ENCODE measurements at regions not wholly inside any gene's neighbourhood (a gene's known extent, or its start where the extent isn't known, plus 50 kb on each side); places are given as distances from the start of the nearest gene placed in this dataset.
A peak's percentile ranks its signal among the peaks of the same experiment; 100 is the strongest.
"Not testable (repeated sequence)": the region's sequence is repeated elsewhere in the genome, so short reads cannot be mapped to it uniquely, and the experiment has no call there.

DNA sequence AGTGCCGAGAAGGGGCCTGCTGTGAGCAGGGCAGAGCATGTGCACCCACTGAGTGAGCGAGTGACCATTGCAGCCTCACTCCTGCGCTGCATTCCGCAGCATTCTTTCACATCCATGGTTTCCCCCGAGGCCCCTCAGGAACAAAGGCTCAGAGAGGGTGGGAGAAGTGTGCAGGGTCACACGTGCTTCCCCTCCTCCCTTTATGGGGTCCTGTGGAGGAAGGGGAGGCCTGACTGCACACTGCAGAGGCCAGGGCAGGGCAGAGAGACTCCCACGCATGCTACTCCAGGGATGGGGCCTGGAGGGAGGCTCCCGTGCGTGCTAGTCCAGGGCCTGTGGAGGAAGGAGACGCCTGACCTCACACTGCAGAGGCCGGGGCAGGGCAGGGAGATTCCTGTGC lies 63.2 kb downstream of the DIO3 start:
- no peak overlapping the region for H3K9ac ChIP-seq (ENCODE audit: insufficient read length)
- no peaks in the 10 kb centered on the region for H3K9me3 ChIP-seq (ENCODE audit: low read depth, low read length)
- no peak overlapping the region for H3K27ac ChIP-seq
- H3K4me3 ChIP-seq: no peak overlapping the region
- TF ChIP-seq FOXP2 (optimal IDR thresholded peaks at IDR 0.05; ENCODE audit: control extremely low read depth, extremely low read length, insufficient read depth) (no peak), POLR2AphosphoS5 (IDR thresholded peaks at IDR 0.05; ENCODE audit: borderline replicate concordance, low read depth, low read length) (no peak), EZH2 (IDR thresholded peaks at IDR 0.05) (no peak)
- no peaks in the 10 kb centered on the region for H3K36me3 ChIP-seq (ENCODE audit: insufficient read depth, low read length)
- DNase-seq (ENCODE audit: low read depth, low spot score): no peak

- H3K36me3 ChIP-seq (ENCODE audit: insufficient read depth, low read length): no peaks in the 10 kb centered on the region
- no peaks in the 10 kb centered on the region for H3K9me3 ChIP-seq (ENCODE audit: low read depth, low read length)
- TF ChIP-seq EZH2 (IDR thresholded peaks at IDR 0.05): no peak
- no peak for TF ChIP-seq FOXP2 (optimal IDR thresholded peaks at IDR 0.05; ENCODE audit: control extremely low read depth, extremely low read length, insufficient read depth)
- no peak for TF ChIP-seq POLR2AphosphoS5 (IDR thresholded peaks at IDR 0.05; ENCODE audit: borderline replicate concordance, low read depth, low read length)
- no peak overlapping the region for H3K4me3 ChIP-seq
- no peak overlapping the region for H3K27ac ChIP-seq
- no peak for DNase-seq (ENCODE audit: low read depth, low spot score)
- H3K9ac ChIP-seq (ENCODE audit: insufficient read length): no peak overlapping the region
Observed at GRCh38 chr14:101625336-101626097, 64.2 kb downstream of the DIO3 start.

GRCh38 chr14:101626331-101626730 lies 65.0 kb downstream of the DIO3 start:
- Histone ChIP-seq H3K9ac (ENCODE audit: insufficient read length) (no peak overlapping the region), H3K36me3 (ENCODE audit: insufficient read depth, low read length) (no peaks in the 10 kb centered on the region), H3K4me3 (no peak overlapping the region), H3K27ac (no peak overlapping the region), H3K9me3 (ENCODE audit: low read depth, low read length) (no peaks in the 10 kb centered on the region)
- TF ChIP-seq FOXP2 (optimal IDR thresholded peaks at IDR 0.05; ENCODE audit: control extremely low read depth, extremely low read length, insufficient read depth): no peak
- TF ChIP-seq EZH2 (IDR thresholded peaks at IDR 0.05): no peak
- no peak for TF ChIP-seq POLR2AphosphoS5 (IDR thresholded peaks at IDR 0.05; ENCODE audit: borderline replicate concordance, low read depth, low read length)
- no peak for DNase-seq (ENCODE audit: low read depth, low spot score)

DNA sequence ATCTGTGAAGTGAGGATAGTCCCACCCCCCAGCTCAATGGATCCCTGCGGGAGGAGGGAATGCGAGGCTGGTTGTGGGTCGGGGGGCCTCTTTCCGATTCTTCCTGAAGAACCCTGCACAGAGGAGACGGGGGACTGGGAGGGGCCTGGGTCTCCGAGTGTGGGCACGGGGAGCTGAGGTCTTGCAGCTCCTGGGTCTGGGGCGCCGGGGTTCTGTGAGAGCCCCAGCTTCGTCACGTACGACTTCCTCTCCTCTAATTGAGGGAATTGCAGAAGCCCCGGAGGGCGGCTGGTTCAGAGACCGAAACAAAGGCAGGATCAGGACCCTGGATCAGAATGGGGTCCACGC lies 66.6 kb downstream of the DIO3 start:
- peak overlapping the region; percentile 52 for H3K4me3 ChIP-seq
- no peaks in the 10 kb centered on the region for H3K36me3 ChIP-seq (ENCODE audit: insufficient read depth, low read length)
- no peaks in the 10 kb centered on the region for H3K9me3 ChIP-seq (ENCODE audit: low read depth, low read length)
- H3K27ac ChIP-seq: no peak overlapping the region
- H3K9ac ChIP-seq (ENCODE audit: insufficient read length): no peak overlapping the region
- TF ChIP-seq FOXP2 (optimal IDR thresholded peaks at IDR 0.05; ENCODE audit: control extremely low read depth, extremely low read length, insufficient read depth) (no peak), POLR2AphosphoS5 (IDR thresholded peaks at IDR 0.05; ENCODE audit: borderline replicate concordance, low read depth, low read length) (no peak), EZH2 (IDR thresholded peaks at IDR 0.05) (no peak)
- DNase-seq (ENCODE audit: low read depth, low spot score): no peak

- no peaks in the 10 kb centered on the region for H3K9me3 ChIP-seq (ENCODE audit: low read depth, low read length)
- TF ChIP-seq EZH2 (IDR thresholded peaks at IDR 0.05) (no peak), POLR2AphosphoS5 (IDR thresholded peaks at IDR 0.05; ENCODE audit: borderline replicate concordance, low read depth, low read length) (no peak), FOXP2 (optimal IDR thresholded peaks at IDR 0.05; ENCODE audit: control extremely low read depth, extremely low read length, insufficient read depth) (no peak)
- H3K9ac ChIP-seq (ENCODE audit: insufficient read length): peak overlapping the region; percentile 62
- peak overlapping the region; percentile 61 for H3K4me3 ChIP-seq
- H3K36me3 ChIP-seq (ENCODE audit: insufficient read depth, low read length): no peaks in the 10 kb centered on the region
- H3K27ac ChIP-seq: no peak overlapping the region
- DNase-seq (ENCODE audit: low read depth, low spot score): peak; percentile 18
Observed at GRCh38 chr14:101628471-101628966, 67.2 kb downstream of the DIO3 start.

- Histone ChIP-seq H3K9ac (ENCODE audit: insufficient read length) (peak overlapping the region; percentile 62), H3K9me3 (ENCODE audit: low read depth, low read length) (no peaks in the 10 kb centered on the region), H3K4me3 (peak overlapping the region; percentile 61; the same call in 1 of the 2 replicates), H3K27ac (no peak overlapping the region), H3K36me3 (ENCODE audit: insufficient read depth, low read length) (no peaks in the 10 kb centered on the region)
- DNase-seq (ENCODE audit: low read depth, low spot score): no peak
- TF ChIP-seq FOXP2 (optimal IDR thresholded peaks at IDR 0.05; ENCODE audit: control extremely low read depth, extremely low read length, insufficient read depth) (no peak), EZH2 (IDR thresholded peaks at IDR 0.05) (no peak), POLR2AphosphoS5 (IDR thresholded peaks at IDR 0.05; ENCODE audit: borderline replicate concordance, low read depth, low read length) (no peak)
Observed at GRCh38 chr14:101628975-101629374, 67.7 kb downstream of the DIO3 start.

GRCh38 chr14:101630056-101630965 lies 69.0 kb downstream of the DIO3 start:
- no peaks in the 10 kb centered on the region for H3K9me3 ChIP-seq (ENCODE audit: low read depth, low read length)
- no peak overlapping the region for H3K27ac ChIP-seq
- H3K36me3 ChIP-seq (ENCODE audit: insufficient read depth, low read length): no peaks in the 10 kb centered on the region
- H3K4me3 ChIP-seq: no peak overlapping the region
- TF ChIP-seq POLR2AphosphoS5 (IDR thresholded peaks at IDR 0.05; ENCODE audit: borderline replicate concordance, low read depth, low read length) (no peak), FOXP2 (optimal IDR thresholded peaks at IDR 0.05; ENCODE audit: control extremely low read depth, extremely low read length, insufficient read depth) (no peak), EZH2 (IDR thresholded peaks at IDR 0.05) (no peak)
- no peak for DNase-seq (ENCODE audit: low read depth, low spot score)
- no peak overlapping the region for H3K9ac ChIP-seq (ENCODE audit: insufficient read length)

DNA sequence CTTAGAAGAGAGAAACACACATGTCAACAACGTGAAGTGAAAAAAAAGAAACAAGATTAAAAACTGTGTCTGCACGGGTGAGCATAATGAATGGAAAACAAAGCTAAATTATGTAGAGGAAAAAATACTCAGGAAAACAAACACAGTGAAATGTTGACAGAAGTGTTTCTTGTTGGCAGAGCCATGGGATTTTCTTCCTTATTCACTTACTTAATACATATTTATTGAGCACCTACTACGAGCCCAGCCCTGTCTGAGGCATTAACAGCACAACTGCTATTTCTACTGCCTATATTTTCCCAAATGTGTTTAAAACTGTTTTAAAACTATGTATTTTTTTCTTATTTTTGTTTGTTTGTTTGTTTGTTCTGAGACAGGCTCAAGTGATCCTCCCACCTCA lies 69.9 kb downstream of the DIO3 start:
- no peak overlapping the region for H3K9ac ChIP-seq (ENCODE audit: insufficient read length)
- H3K4me3 ChIP-seq: no peak overlapping the region
- no peak for TF ChIP-seq EZH2 (IDR thresholded peaks at IDR 0.05)
- no peak for TF ChIP-seq POLR2AphosphoS5 (IDR thresholded peaks at IDR 0.05; ENCODE audit: borderline replicate concordance, low read depth, low read length)
- no peak for TF ChIP-seq FOXP2 (optimal IDR thresholded peaks at IDR 0.05; ENCODE audit: control extremely low read depth, extremely low read length, insufficient read depth)
- no peak overlapping the region for H3K27ac ChIP-seq
- H3K36me3 ChIP-seq (ENCODE audit: insufficient read depth, low read length): no peaks in the 10 kb centered on the region
- no peaks in the 10 kb centered on the region for H3K9me3 ChIP-seq (ENCODE audit: low read depth, low read length)
- DNase-seq (ENCODE audit: low read depth, low spot score): no peak

DNA sequence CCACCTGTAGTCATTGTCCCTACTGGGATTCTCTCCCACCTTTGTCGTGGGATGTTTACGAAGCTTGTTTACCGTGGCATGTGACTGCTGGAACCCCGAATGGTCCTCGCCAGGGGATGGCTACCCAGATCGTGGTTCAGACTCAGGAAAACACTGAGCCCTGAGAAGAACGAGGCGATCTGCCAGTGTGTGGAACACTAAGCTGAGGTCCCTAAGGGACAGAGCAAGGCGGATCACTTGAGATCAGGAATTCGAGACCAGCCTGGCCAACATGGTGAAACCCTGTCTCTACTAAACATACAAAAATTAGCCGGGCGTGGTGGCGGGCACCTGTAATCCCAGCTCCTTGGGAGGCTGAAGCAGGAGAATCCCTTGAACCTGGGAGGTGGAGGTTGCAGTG lies 70.7 kb downstream of the DIO3 start:
- not testable (repeated sequence) for H3K9me3 ChIP-seq (ENCODE audit: low read depth, low read length); H3K27ac ChIP-seq

More for the DNA sequence above, 70.7 kb downstream of the DIO3 start:
- H3K4me3 ChIP-seq; H3K9ac ChIP-seq (ENCODE audit: insufficient read length); DNase-seq (ENCODE audit: low read depth, low spot score); H3K36me3 ChIP-seq (ENCODE audit: insufficient read depth, low read length): not testable (repeated sequence)

All from SK-N-MC (cell line).